ENCODE measurements at regions not wholly inside any gene's neighbourhood (a gene's known extent, or its start where the extent isn't known, plus 50 kb on each side); places are given as distances from the start of the nearest gene placed in this dataset.

DNA sequence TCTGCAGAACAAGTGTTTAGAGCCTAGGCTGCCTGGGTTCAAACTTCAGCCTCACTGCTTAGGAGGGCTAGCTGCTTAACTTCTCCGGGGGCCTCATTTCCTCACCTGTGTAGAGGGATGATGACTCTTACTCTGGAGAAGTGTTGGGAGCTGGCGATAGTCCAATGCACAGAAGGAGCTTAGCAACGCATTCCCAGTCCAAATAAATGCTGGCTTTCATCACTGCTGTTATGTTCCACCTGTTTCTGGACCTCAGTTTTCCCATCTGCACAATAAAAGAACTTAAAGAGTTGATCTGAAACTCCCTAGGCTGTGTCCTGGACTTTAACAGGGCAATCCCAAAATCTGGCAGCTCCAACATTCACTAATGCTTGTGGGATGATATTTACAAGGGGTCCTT is 337.8 kb downstream of the MIAT start:
- no peak overlapping the region for H3K23ac ChIP-seq (ENCODE audit: insufficient read length)
- H3K27me3 ChIP-seq (replicated peaks in 1 of 4; ENCODE audit: control insufficient read depth in 3 of 4, extremely low read depth in 1 of 4, insufficient read depth in 3 of 4, low read length in 3 of 4) = no peaks in the 10 kb centered on the region; a peak in 1 of 7 replicates
- no peak for TF ChIP-seq SP4 (IDR thresholded peaks at IDR 0.05; ENCODE audit: low read length)
- TF ChIP-seq BACH1 (IDR thresholded peaks at IDR 0.05; ENCODE audit: low read length) = no peak
- TF ChIP-seq CHD2 (IDR thresholded peaks at IDR 0.05; ENCODE audit: low read length) = no peak
- no peak for TF ChIP-seq SAP30 (IDR thresholded peaks at IDR 0.05; ENCODE audit: insufficient read depth, insufficient replicate concordance, low read length)
- no peak for TF ChIP-seq SIX5 (IDR thresholded peaks at IDR 0.05; ENCODE audit: low read depth, low read length)
- no peak for TF ChIP-seq ZNF274 (IDR thresholded peaks at IDR 0.05; ENCODE audit: borderline replicate concordance, extremely low read depth, low read length)
- WGBS, 2 experiments (ENCODE audit: extremely low coverage in 1 of 2, insufficient coverage in 1 of 2, insufficient read length in 1 of 2, insufficient replicate concordance in 2 of 2, low coverage in 1 of 2, low lambda C conversion rate in 2 of 2, missing lambda C conversion rate in 1 of 2) = 88% methylated on average over 3 of the region's 3 CpGs; no CpG with 5 or more reads in 1 of the 2 experiments
- H3K23me2 ChIP-seq (ENCODE audit: low read depth, low read length) = peaks cover 4% of the 10 kb centered on the region; the same call in 1 of the 2 replicates
- no peaks in the 10 kb centered on the region for H3K36me3 ChIP-seq (ENCODE audit: control insufficient read depth in 2 of 4, insufficient read depth in 4 of 4, low read length in 3 of 4)
- no peak overlapping the region for H3K4me2 ChIP-seq (ENCODE audit: insufficient read depth in 1 of 2, low read depth in 2 of 2, low read length in 2 of 2)
- POLR2A ChIA-PET (ENCODE audit: partially characterized antibody) = no interaction called here
- no peak overlapping the region for H3K27ac ChIP-seq (ENCODE audit: low read depth, low read length)
- H2BK20ac ChIP-seq (ENCODE audit: low read length) = no peak overlapping the region
- no peak overlapping the region for H3K14ac ChIP-seq (ENCODE audit: insufficient read length)
- H4K91ac ChIP-seq (replicated peaks; ENCODE audit: insufficient read length, low read length) = no peak overlapping the region
- H2BK12ac ChIP-seq (ENCODE audit: low read depth, low read length) = no peak overlapping the region
- H3K56ac ChIP-seq (replicated peaks; ENCODE audit: insufficient read length, low read depth, low read length) = no peak overlapping the region
- H2BK120ac ChIP-seq (replicated peaks; ENCODE audit: low read depth, low read length) = no peak overlapping the region
- DNase-seq (ENCODE audit: low read depth in 1 of 2, low spot score in 2 of 2) (no peak), FAIRE-seq (no peak)
- H3K4me1 ChIP-seq (replicated peaks in 1 of 4; ENCODE audit: control insufficient read depth in 3 of 4, insufficient read depth in 4 of 4, low read length in 3 of 4) = no peaks in the 10 kb centered on the region
- no peak overlapping the region for H3K4me3 ChIP-seq (ENCODE audit: extremely low read depth in 1 of 4, insufficient read depth in 2 of 4, low read depth in 3 of 4, low read length in 4 of 4)
- H3K18ac ChIP-seq (ENCODE audit: extremely low read depth, low read length) = no peak overlapping the region
- CTCF ChIA-PET (ENCODE audit: partially characterized antibody) = interaction anchor here (1.5 kb wide), 1 partner anchor 9 kb away, joined by 5 read pairs; no protein-coding TSS in a partner anchor
- no peak overlapping the region for H3K4ac ChIP-seq (replicated peaks; ENCODE audit: insufficient read length, low read depth, low read length)
- no peaks in the 10 kb centered on the region for H4K20me1 ChIP-seq (replicated peaks in 1 of 2; ENCODE audit: control insufficient read depth in 1 of 2, insufficient read depth in 2 of 2, low read length in 2 of 2)
- no peak overlapping the region for H3K9ac ChIP-seq (replicated peaks in 1 of 4; ENCODE audit: extremely low read depth in 1 of 4, low read depth in 3 of 4, low read length in 3 of 4)
- no peak overlapping the region for H2AK5ac ChIP-seq (ENCODE audit: low read depth, low read length)
- no peak overlapping the region for H4K5ac ChIP-seq (ENCODE audit: insufficient read length, low read depth, low read length)
- no peaks in the 10 kb centered on the region for H3K79me1 ChIP-seq (ENCODE audit: low read depth, low read length)
- no peak overlapping the region for H4K8ac ChIP-seq (ENCODE audit: extremely low read depth, insufficient read depth, low read length)
- no peak overlapping the region for H2AFZ ChIP-seq (ENCODE audit: low read length)
- H2BK5ac ChIP-seq (ENCODE audit: low read depth, low read length) = no peak overlapping the region
- H3K9me3 ChIP-seq (ENCODE audit: insufficient read depth in 2 of 2, low read depth in 1 of 2, low read length in 1 of 2) = no peaks in the 10 kb centered on the region
- no peak overlapping the region for H2BK15ac ChIP-seq (ENCODE audit: low read length)
- H3K79me2 ChIP-seq (ENCODE audit: control insufficient read depth in 1 of 2, insufficient read depth in 2 of 2, low read length in 2 of 2) = no peaks in the 10 kb centered on the region

Data from H1 (cell line).